GM18868 (cell line): ENCODE measurements at regions not wholly inside any gene's neighbourhood (a gene's known extent, or its start where the extent isn't known, plus 50 kb on each side); places are given as distances from the start of the nearest gene placed in this dataset.
"Not testable (repeated sequence)": the region's sequence is repeated elsewhere in the genome, so short reads cannot be mapped to it uniquely, and the experiment has no call there.

Experiments
- ATAC-seq: cut with Tn5 transposase; IDR thresholded peaks from one replicate; pipeline ENCODE4 v1.9.1; 2021; ENCODE audit warnings: mild to moderate bottlenecking, moderate library complexity; ENCODE audit not compliant: unreplicated experiment

GRCh38 chr10:29882766-29883165, 176.6 kb downstream of the JCAD start:
- ATAC-seq = no peak

GRCh38 chr10:29881811-29882210, 177.6 kb downstream of the JCAD start:
- ATAC-seq = no peak

- no peak for ATAC-seq
Measured at GRCh38 chr10:29881336-29881771, 178.0 kb downstream of the JCAD start.

- no peak for ATAC-seq
Measured at GRCh38 chr10:29880856-29881255, 178.5 kb downstream of the JCAD start.

GRCh38 chr10:29879862-29880261, 179.5 kb downstream of the JCAD start:
- ATAC-seq = no peak

GRCh38 chr10:29878492-29878891, 180.9 kb downstream of the JCAD start:
- ATAC-seq = no peak

- no peak for ATAC-seq
Measured at GRCh38 chr10:29877793-29878491, 181.4 kb downstream of the JCAD start.

- no peak for ATAC-seq
Measured at GRCh38 chr10:29876008-29876555, 183.3 kb downstream of the JCAD start.

GRCh38 chr10:29874606-29875269, 184.6 kb downstream of the JCAD start:
- no peak for ATAC-seq

GRCh38 chr10:29873941-29874484, 185.4 kb downstream of the JCAD start:
- ATAC-seq = no peak

GRCh38 chr10:29870522-29871044, 188.8 kb downstream of the JCAD start:
- no peak for ATAC-seq

GRCh38 chr10:29869593-29869992, 189.8 kb downstream of the JCAD start:
- ATAC-seq = no peak

GRCh38 chr10:29866356-29866755, 193.0 kb downstream of the JCAD start:
- ATAC-seq = no peak

GRCh38 chr10:29865700-29866355, 193.6 kb downstream of the JCAD start:
- no peak for ATAC-seq

- ATAC-seq = no peak
Measured at GRCh38 chr10:29862923-29863614, 196.3 kb downstream of the JCAD start.

GRCh38 chr10:29861811-29862505, 197.4 kb downstream of the JCAD start:
- no peak for ATAC-seq

GRCh38 chr10:29861231-29861630, 198.2 kb downstream of the JCAD start:
- not testable (repeated sequence) for ATAC-seq

- no peak for ATAC-seq
Measured at GRCh38 chr10:29860166-29860565, 199.2 kb downstream of the JCAD start.

- ATAC-seq = no peak
Measured at GRCh38 chr10:29859521-29860130, 199.8 kb downstream of the JCAD start.
